HUES48 (cell line): ENCODE measurements at regions not wholly inside any gene's neighbourhood (a gene's known extent, or its start where the extent isn't known, plus 50 kb on each side); places are given as distances from the start of the nearest gene placed in this dataset.

Experiments used
- H3K27ac ChIP-seq: one replicate; pipeline ENCODE4 v1.7.0; 2013; ENCODE audit warnings: low read depth, low read length, inconsistent platforms
- H3K27me3 ChIP-seq: 2 replicates; pipeline ENCODE4 v1.6.1; 2013; ENCODE audit warnings: mild to moderate bottlenecking, low read length; ENCODE audit not compliant: control insufficient read depth, insufficient read depth
- H3K36me3 ChIP-seq: 2 replicates; pipeline ENCODE4 v1.6.1; 2013; ENCODE audit warnings: low read length; ENCODE audit not compliant: control insufficient read depth, insufficient read depth
- H3K4me1 ChIP-seq: 2 replicates; pipeline ENCODE4 v1.6.1; 2013; ENCODE audit warnings: mild to moderate bottlenecking, low read length; ENCODE audit not compliant: control insufficient read depth, insufficient read depth
- H3K4me3 ChIP-seq: 2 replicates; pipeline ENCODE4 v1.5.1; 2013; ENCODE audit warnings: mild to moderate bottlenecking, low read depth, low read length
- H3K9ac ChIP-seq: 2 replicates; pipeline ENCODE4 v1.6.1; 2013; ENCODE audit warnings: mild to moderate bottlenecking, low read depth, low read length, moderate library complexity
- H3K9me3 ChIP-seq: 2 replicates; pipeline ENCODE4 v1.6.1; 2013; ENCODE audit warnings: low read length; ENCODE audit not compliant: control insufficient read depth, insufficient read depth

- Histone ChIP-seq H3K36me3 (no peaks in the 10 kb centered on the region), H3K4me3 (no peak overlapping the region), H3K27ac (no peak overlapping the region), H3K9me3 (no peaks in the 10 kb centered on the region), H3K9ac (no peak overlapping the region), H3K27me3 (no peaks in the 10 kb centered on the region), H3K4me1 (peaks cover 6% of the 10 kb centered on the region; the same call in 1 of the 2 replicates)
Observed at GRCh38 chr12:76611533-76611932, 52.0 kb upstream of the OSBPL8 start.

GRCh38 chr12:76614364-76614763 lies 54.8 kb upstream of the OSBPL8 start:
- Histone ChIP-seq H3K27ac (no peak overlapping the region), H3K4me3 (no peak overlapping the region), H3K9ac (no peak overlapping the region), H3K4me1 (peaks cover 6% of the 10 kb centered on the region; the same call in 1 of the 2 replicates), H3K36me3 (no peaks in the 10 kb centered on the region), H3K27me3 (no peaks in the 10 kb centered on the region), H3K9me3 (no peaks in the 10 kb centered on the region)

GRCh38 chr12:76618031-76618430 lies 58.5 kb upstream of the OSBPL8 start:
- peaks cover 4% of the 10 kb centered on the region for H3K4me1 ChIP-seq
- no peaks in the 10 kb centered on the region for H3K27me3 ChIP-seq
- H3K4me3 ChIP-seq: no peak overlapping the region
- H3K27ac ChIP-seq: no peak overlapping the region
- H3K9ac ChIP-seq: no peak overlapping the region
- no peaks in the 10 kb centered on the region for H3K36me3 ChIP-seq
- no peaks in the 10 kb centered on the region for H3K9me3 ChIP-seq

- Histone ChIP-seq H3K27me3 (no peaks in the 10 kb centered on the region), H3K36me3 (no peaks in the 10 kb centered on the region), H3K27ac (no peak overlapping the region), H3K9ac (no peak overlapping the region), H3K4me1 (peaks cover 10% of the 10 kb centered on the region), H3K9me3 (no peaks in the 10 kb centered on the region), H3K4me3 (no peak overlapping the region)
Observed at GRCh38 chr12:76621582-76622024, 62.0 kb upstream of the OSBPL8 start.

GRCh38 chr12:76622351-76622750 lies 62.8 kb upstream of the OSBPL8 start:
- no peaks in the 10 kb centered on the region for H3K27me3 ChIP-seq
- no peak overlapping the region for H3K27ac ChIP-seq
- H3K36me3 ChIP-seq: no peaks in the 10 kb centered on the region
- H3K4me1 ChIP-seq: peaks cover 10% of the 10 kb centered on the region
- H3K9ac ChIP-seq: no peak overlapping the region
- H3K4me3 ChIP-seq: no peak overlapping the region
- H3K9me3 ChIP-seq: no peaks in the 10 kb centered on the region

GRCh38 chr12:76622915-76623314 lies 63.3 kb upstream of the OSBPL8 start:
- H3K27me3 ChIP-seq: no peaks in the 10 kb centered on the region
- H3K9ac ChIP-seq: no peak overlapping the region
- no peak overlapping the region for H3K27ac ChIP-seq
- H3K4me1 ChIP-seq: peaks cover 10% of the 10 kb centered on the region
- no peaks in the 10 kb centered on the region for H3K9me3 ChIP-seq
- no peaks in the 10 kb centered on the region for H3K36me3 ChIP-seq
- H3K4me3 ChIP-seq: no peak overlapping the region

- H3K9ac ChIP-seq: no peak overlapping the region
- no peaks in the 10 kb centered on the region for H3K36me3 ChIP-seq
- no peaks in the 10 kb centered on the region for H3K9me3 ChIP-seq
- H3K4me1 ChIP-seq: peaks cover 10% of the 10 kb centered on the region
- H3K27ac ChIP-seq: no peak overlapping the region
- H3K27me3 ChIP-seq: no peaks in the 10 kb centered on the region
- H3K4me3 ChIP-seq: no peak overlapping the region
Observed at GRCh38 chr12:76623931-76624330, 64.4 kb upstream of the OSBPL8 start.

DNA sequence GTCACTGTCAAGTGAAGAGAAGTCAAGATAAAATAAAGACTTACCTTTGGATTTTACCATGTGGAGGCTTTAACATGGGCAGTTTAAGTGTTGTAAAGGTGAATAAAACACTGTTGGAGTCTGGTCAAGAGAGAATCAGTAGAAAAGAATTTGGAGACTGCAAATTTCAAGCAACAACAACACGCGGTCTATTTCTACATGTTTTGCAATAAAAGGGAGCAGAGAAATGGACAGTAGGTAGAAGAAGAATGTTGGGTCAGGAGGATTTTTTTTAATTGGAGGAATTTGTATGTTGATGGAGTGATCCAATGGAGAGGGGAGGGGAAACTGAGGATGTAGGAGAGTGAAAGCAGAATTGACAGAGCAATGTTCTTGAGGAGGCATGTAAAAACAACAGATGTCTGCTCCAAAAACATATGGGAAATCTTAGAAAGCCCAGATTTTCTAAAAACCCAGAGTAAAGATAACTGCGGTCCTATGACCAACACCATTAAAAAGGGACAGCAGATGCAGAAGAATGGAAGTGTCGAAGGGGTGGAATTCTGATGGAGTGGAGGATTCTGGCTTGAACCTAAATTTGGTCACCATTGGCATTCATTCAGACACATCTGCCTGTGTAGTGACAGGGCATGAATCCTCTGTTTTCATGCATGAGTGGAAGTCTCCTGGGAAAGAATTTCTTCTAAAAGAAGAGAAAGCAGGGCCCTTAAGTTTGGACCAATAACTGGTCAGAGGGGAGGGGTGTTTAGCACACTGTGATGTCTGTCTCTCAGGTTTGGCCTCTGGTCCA lies 68.0 kb upstream of the OSBPL8 start:
- no peak overlapping the region for H3K4me3 ChIP-seq
- no peak overlapping the region for H3K27ac ChIP-seq
- H3K9ac ChIP-seq: no peak overlapping the region
- peaks cover 14% of the 10 kb centered on the region for H3K4me1 ChIP-seq
- H3K9me3 ChIP-seq: no peaks in the 10 kb centered on the region
- H3K36me3 ChIP-seq: no peaks in the 10 kb centered on the region
- H3K27me3 ChIP-seq: no peaks in the 10 kb centered on the region

DNA sequence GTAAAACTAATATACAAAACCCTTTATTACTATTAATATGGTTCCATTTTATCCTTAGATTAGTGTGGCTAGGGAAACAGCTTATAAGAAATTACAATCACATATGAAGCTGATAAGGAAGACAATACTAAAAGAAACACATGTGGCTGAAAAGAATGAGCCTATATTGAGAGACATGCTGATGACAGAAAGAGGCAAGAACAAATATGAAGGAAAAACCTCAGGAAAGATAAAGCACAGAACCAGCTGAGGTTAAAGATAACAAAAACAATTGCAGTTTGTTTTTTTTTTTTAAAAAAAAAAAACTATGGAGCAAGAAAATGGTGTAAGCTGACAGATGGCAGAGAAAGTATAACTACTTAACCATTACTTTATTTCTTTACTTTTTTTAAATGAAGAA lies 69.2 kb upstream of the OSBPL8 start:
- H3K27me3 ChIP-seq: no peaks in the 10 kb centered on the region
- no peaks in the 10 kb centered on the region for H3K9me3 ChIP-seq
- peaks cover 25% of the 10 kb centered on the region for H3K4me1 ChIP-seq
- H3K36me3 ChIP-seq: no peaks in the 10 kb centered on the region
- no peak overlapping the region for H3K9ac ChIP-seq
- no peak overlapping the region for H3K4me3 ChIP-seq
- no peak overlapping the region for H3K27ac ChIP-seq

DNA sequence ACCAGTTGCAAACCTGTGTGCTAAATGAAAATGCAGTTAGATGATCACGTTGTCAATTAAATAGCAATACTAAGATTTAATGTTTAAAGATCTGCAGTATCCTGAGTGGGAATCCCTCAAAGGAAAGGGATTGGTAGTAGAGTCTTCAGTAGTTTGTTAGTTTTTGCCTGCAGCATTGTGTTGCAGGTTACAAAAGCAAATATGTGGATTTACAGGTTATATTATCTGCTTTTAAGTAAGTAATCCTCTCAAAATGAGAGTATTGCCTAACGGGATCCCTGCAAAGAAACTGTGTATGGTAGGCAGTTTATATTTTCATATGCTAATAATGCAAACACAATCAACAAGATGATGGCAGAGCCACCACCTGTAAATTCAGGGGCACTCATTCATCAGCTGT lies 72.2 kb upstream of the OSBPL8 start:
- Histone ChIP-seq H3K36me3 (no peaks in the 10 kb centered on the region), H3K27me3 (no peaks in the 10 kb centered on the region), H3K4me3 (no peak overlapping the region), H3K4me1 (peaks cover 33% of the 10 kb centered on the region), H3K9me3 (no peaks in the 10 kb centered on the region), H3K27ac (no peak overlapping the region), H3K9ac (no peak overlapping the region)

GRCh38 chr12:76633415-76633814 lies 73.8 kb upstream of the OSBPL8 start:
- Histone ChIP-seq H3K27ac (no peak overlapping the region), H3K4me1 (peaks cover 33% of the 10 kb centered on the region), H3K27me3 (no peaks in the 10 kb centered on the region), H3K36me3 (no peaks in the 10 kb centered on the region), H3K9me3 (no peaks in the 10 kb centered on the region), H3K9ac (no peak overlapping the region), H3K4me3 (no peak overlapping the region)
